IMR-90 (cell line): ENCODE measurements at regions not wholly inside any gene's neighbourhood (a gene's known extent, or its start where the extent isn't known, plus 50 kb on each side); places are given as distances from the start of the nearest gene placed in this dataset.

Experiments
- ATAC-seq: fragments of 200-7000 bp; cut with Tn5 transposase; 2 replicates; pipeline ENCODE4 v1.9.1; 2020; ENCODE audit warnings: low read depth, mild to moderate bottlenecking, moderate library complexity
- BruUV-seq: library from RNA; stranded (reverse); fragments of 400-500 nt; replicated peaks from 2 replicates; lab custom pipeline; 2021; lab: Mats Ljungman, UMichigan
- CTCF ChIA-PET: fragments of 300-600 bp; formaldehyde crosslinking; extraction: SDS; loops from one replicate; lab custom pipeline; 2021; ENCODE audit warnings: antibody characterized with exemption; lab: Yijun Ruan, JAX
- POLR2A ChIA-PET: fragments of 300-600 bp; sonication (Branson Sonifier 250); formaldehyde crosslinking; loops from one replicate; lab custom pipeline; 2022; ENCODE audit warnings: antibody characterized with exemption; ENCODE audit not compliant: unreplicated experiment; lab: Charles Lee
- DNase-seq: peaks from one replicate; pipeline ENCODE4 v3.0.0; 2013
- H2AFZ ChIP-seq: replicated peaks from 2 replicates; pipeline ENCODE3; 2013; ENCODE audit warnings: low read length, mild to moderate bottlenecking; ENCODE audit not compliant: poor library complexity
- H2AK5ac ChIP-seq: 2 replicates; pipeline ENCODE4 v1.6.1; 2013; ENCODE audit warnings: low read depth, low read length, inconsistent platforms
- H2AK9ac ChIP-seq: replicated peaks from 2 replicates; pipeline ENCODE3; 2013; ENCODE audit warnings: mild to moderate bottlenecking, low read depth, low read length, moderate library complexity; ENCODE audit not compliant: poor library complexity
- H2BK120ac ChIP-seq: 2 replicates; pipeline ENCODE4 v1.6.1; 2013; ENCODE audit warnings: low read depth, low read length, inconsistent platforms
- H2BK15ac ChIP-seq: 3 replicates; pipeline ENCODE4 v1.6.1; 2013; ENCODE audit warnings: low read depth, low read length, inconsistent platforms
- H2BK20ac ChIP-seq: 2 replicates; pipeline ENCODE4 v1.6.1; 2013; ENCODE audit warnings: low read depth, mild to moderate bottlenecking, inconsistent platforms, low read length, moderate library complexity
- H2BK5ac ChIP-seq: 2 replicates; pipeline ENCODE4 v1.6.1; 2013; ENCODE audit warnings: mild to moderate bottlenecking, low read depth, low read length, inconsistent platforms; ENCODE audit not compliant: poor library complexity, severe bottlenecking
- H3K14ac ChIP-seq: replicated peaks from 2 replicates; pipeline ENCODE4 v1.6.1; 2013; ENCODE audit warnings: low read depth, low read length, inconsistent platforms
- H3K18ac ChIP-seq: 2 replicates; pipeline ENCODE4 v1.6.1; 2013; ENCODE audit warnings: low read depth, low read length, control low read depth
- H3K23ac ChIP-seq: 2 replicates; pipeline ENCODE4 v1.6.1; 2013; ENCODE audit warnings: low read depth, low read length, inconsistent platforms
- H3K27ac ChIP-seq: 2 replicates; pipeline ENCODE4 v1.5.1; 2013; ENCODE audit warnings: mild to moderate bottlenecking, control low read depth, low read length; ENCODE audit not compliant: insufficient read depth
- H3K27me3 ChIP-seq: 2 replicates; pipeline ENCODE4 v1.6.1; 2013; ENCODE audit warnings: low read length; ENCODE audit not compliant: control insufficient read depth, insufficient read depth
- H3K36me3 ChIP-seq: 2 replicates; pipeline ENCODE4 v1.6.1; 2013; ENCODE audit warnings: low read length, mixed read lengths; ENCODE audit not compliant: control insufficient read depth, insufficient read depth
- H3K4ac ChIP-seq: 2 replicates; pipeline ENCODE4 v1.6.1; 2013; ENCODE audit warnings: low read depth, low read length, inconsistent platforms
- H3K4me1 ChIP-seq: 2 replicates; pipeline ENCODE4 v1.6.1; 2013; ENCODE audit warnings: low read length, mixed read lengths; ENCODE audit not compliant: control insufficient read depth, insufficient read depth
- H3K4me2 ChIP-seq: 2 replicates; pipeline ENCODE4 v1.6.1; 2013; ENCODE audit warnings: low read depth, mild to moderate bottlenecking, control low read depth, low read length, moderate library complexity
- H3K4me3 ChIP-seq: 2 replicates; pipeline ENCODE4 v1.5.1; 2013; ENCODE audit warnings: low read depth, mild to moderate bottlenecking, control low read depth, low read length, moderate library complexity; ENCODE audit not compliant: insufficient read depth
- H3K56ac ChIP-seq: 2 replicates; pipeline ENCODE4 v1.6.1; 2013; ENCODE audit warnings: low read length, inconsistent platforms; ENCODE audit not compliant: insufficient read depth; ENCODE audit errors: extremely low read depth
- H3K79me1 ChIP-seq, 2 experiments: 2 replicates each; pipeline ENCODE4 v1.6.1; 2013; ENCODE audit warnings: low read length in 2 of 2, inconsistent platforms in 1 of 2, low read depth in 1 of 2
- H3K9ac ChIP-seq: 2 replicates; pipeline ENCODE4 v1.6.1; 2013; ENCODE audit warnings: low read depth, low read length, control low read depth
- H3K9me1 ChIP-seq: 2 replicates; pipeline ENCODE4 v1.6.1; 2013; ENCODE audit warnings: low read length, inconsistent platforms; ENCODE audit not compliant: insufficient read depth
- H3K9me3 ChIP-seq: 2 replicates; pipeline ENCODE4 v1.6.1; 2013; ENCODE audit warnings: low read length; ENCODE audit not compliant: control insufficient read depth, insufficient read depth
- H4K20me1 ChIP-seq: 2 replicates; pipeline ENCODE4 v1.6.1; 2013; ENCODE audit warnings: low read length, inconsistent platforms; ENCODE audit not compliant: insufficient read depth
- H4K5ac ChIP-seq: 2 replicates; pipeline ENCODE4 v1.6.1; 2013; ENCODE audit warnings: mild to moderate bottlenecking, low read depth, low read length, control low read depth
- H4K8ac ChIP-seq, 2 experiments: 2 replicates each; pipeline ENCODE4 v1.6.1; 2013; ENCODE audit warnings: low read depth in 2 of 2, low read length in 2 of 2, control low read depth in 1 of 2, inconsistent platforms in 1 of 2
- H4K91ac ChIP-seq: 2 replicates; pipeline ENCODE4 v1.6.1; 2013; ENCODE audit warnings: low read depth, low read length, inconsistent platforms; ENCODE audit not compliant: insufficient read depth
- FOS ChIP-seq: fragments of 150-350 bp; IDR thresholded peaks from 2 replicates; pipeline ENCODE4 v1.6.1; 2016; ENCODE audit warnings: low read depth, low read length
- RFX5 ChIP-seq: IDR thresholded peaks from 2 replicates; pipeline ENCODE4 v1.8.0; 2012; ENCODE audit warnings: low read depth, mild to moderate bottlenecking, low read length, moderate library complexity
- WGBS, 2 experiments: methylation state at CpG; one replicate each; pipeline versions ENCODE4 v1.1.5 to v1.1.7; 2013; ENCODE audit warnings: missing lambda C conversion rate in 2 of 2; ENCODE audit not compliant: insufficient read length in 1 of 2; ENCODE audit errors: extremely low coverage in 2 of 2; 5-methylcytosine and 5-hydroxymethylcytosine counted together
- dilution Hi-C: fragments of 300-500 bp; cut with HindIII; formaldehyde crosslinking; loops from one replicate; pipeline ENCODE4 v1.14.3; 2018; ENCODE audit warnings: low sequenced_read_pairs; ENCODE audit not compliant: unreplicated experiment
- in situ Hi-C: fragments of 300-500 bp; cut with MboI; formaldehyde crosslinking; loops from 3 replicates; pipeline ENCODE4 v1.14.3; 2019; ENCODE audit warnings: low sequenced_read_pairs, inconsistent platforms, mixed read lengths
- intact Hi-C: fragments of 100-400 bp; cut with micrococcal nuclease; formaldehyde crosslinking; loops from 2 replicates; pipeline ENCODE4 v1.10.0; 2022
- TF ChIP-seq, protein P1 (sequence below): fragments of 150-350 bp; IDR thresholded peaks from 2 replicates; pipeline ENCODE4 v1.6.1; 2017; ENCODE audit warnings: mild to moderate bottlenecking, antibody characterized with exemption, low read length, low read depth

DNA sequence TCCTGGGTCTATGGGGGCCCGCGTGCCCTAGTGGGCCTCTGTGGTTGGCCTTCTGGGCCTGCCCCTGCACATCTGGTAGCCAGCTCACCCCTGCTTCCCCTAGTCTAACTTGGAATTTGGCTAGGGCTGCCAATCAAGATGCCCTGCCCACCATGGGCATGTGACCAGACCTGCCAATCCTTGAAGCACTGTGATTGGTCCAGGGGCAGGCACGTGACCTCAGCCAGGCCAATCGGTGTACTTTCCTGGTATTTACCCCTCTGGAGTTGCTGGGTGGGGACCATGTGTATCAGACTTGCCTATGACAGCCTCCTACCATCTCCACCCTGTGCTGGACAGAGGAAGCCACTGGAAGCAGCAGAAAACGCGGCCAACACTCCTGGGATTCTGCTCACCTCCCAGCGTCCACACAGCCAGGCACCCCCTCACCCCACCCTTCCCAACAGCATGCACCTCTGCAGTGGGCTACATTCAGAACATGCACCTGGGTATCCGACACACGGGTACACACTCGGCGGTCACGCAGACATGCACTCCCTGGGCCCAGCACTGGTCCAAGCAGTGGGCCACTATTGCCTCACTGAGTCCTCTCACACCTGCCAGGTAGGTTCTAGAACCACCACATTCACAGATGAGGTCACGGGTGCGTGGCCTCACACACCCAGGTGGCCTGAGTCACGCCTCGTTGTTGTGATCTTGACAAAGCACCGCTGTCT is 96.9 kb downstream of the RBFOX3 start:
- no peaks in the 10 kb centered on the region for H3K4me1 ChIP-seq
- no peak overlapping the region for H2BK5ac ChIP-seq
- no peak overlapping the region for H3K14ac ChIP-seq
- H3K36me3 ChIP-seq = no peaks in the 10 kb centered on the region
- no peak overlapping the region for H3K18ac ChIP-seq
- H3K79me1 ChIP-seq = no peaks in the 10 kb centered on the region
- H2AK9ac ChIP-seq = no peak overlapping the region
- ATAC-seq = no peak
- H4K5ac ChIP-seq = no peak overlapping the region
- no peak overlapping the region for H2AK5ac ChIP-seq
- H2BK120ac ChIP-seq = no peak overlapping the region
- no peaks in the 10 kb centered on the region for H3K9me1 ChIP-seq
- H3K23ac ChIP-seq = no peak overlapping the region
- H4K8ac ChIP-seq = no peak overlapping the region
- BruUV-seq = no TSS peak
- POLR2A ChIA-PET = no interaction called here
- WGBS, 2 experiments = 93% methylated on average over 12 of the region's 17 CpGs; no CpG with 5 or more reads in 1 of the 2 experiments
- H2BK15ac ChIP-seq = no peak overlapping the region
- peaks cover 4% of the 10 kb centered on the region; the same call in 1 of the 2 replicates for H3K27me3 ChIP-seq
- no peak overlapping the region for H3K4me2 ChIP-seq
- DNase-seq = no peak
- H3K4me3 ChIP-seq = no peak overlapping the region
- H4K91ac ChIP-seq = no peak overlapping the region
- TF ChIP-seq, protein P1, sequence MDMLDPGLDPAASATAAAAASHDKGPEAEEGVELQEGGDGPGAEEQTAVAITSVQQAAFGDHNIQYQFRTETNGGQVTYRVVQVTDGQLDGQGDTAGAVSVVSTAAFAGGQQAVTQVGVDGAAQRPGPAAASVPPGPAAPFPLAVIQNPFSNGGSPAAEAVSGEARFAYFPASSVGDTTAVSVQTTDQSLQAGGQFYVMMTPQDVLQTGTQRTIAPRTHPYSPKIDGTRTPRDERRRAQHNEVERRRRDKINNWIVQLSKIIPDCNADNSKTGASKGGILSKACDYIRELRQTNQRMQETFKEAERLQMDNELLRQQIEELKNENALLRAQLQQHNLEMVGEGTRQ = peak; percentile 56
- TF ChIP-seq RFX5 (no peak), FOS (no peak)
- CTCF ChIA-PET = no interaction called here
- no peak overlapping the region for H3K9ac ChIP-seq
- no peak overlapping the region for H2BK20ac ChIP-seq
- H3K4ac ChIP-seq = no peak overlapping the region
- in situ Hi-C loops = no loop called here
- dilution Hi-C loops = no loop called here
- no peak overlapping the region for H2AFZ ChIP-seq
- H3K27ac ChIP-seq = no peak overlapping the region
- no peak overlapping the region for H3K56ac ChIP-seq
- intact Hi-C loops = no loop called here
- H4K20me1 ChIP-seq = no peaks in the 10 kb centered on the region
- H3K9me3 ChIP-seq = peaks cover 31% of the 10 kb centered on the region
